Esophagus (tissue), 2 donors: ENCODE measurements at regions not wholly inside any gene's neighbourhood (a gene's known extent, or its start where the extent isn't known, plus 50 kb on each side); places are given as distances from the start of the nearest gene placed in this dataset.

Experiments
- H3K27ac ChIP-seq, 2 donors: one replicate each; pipeline ENCODE4 v1.5.1; 2013; ENCODE audit warnings: low read depth in 2 of 2, mild to moderate bottlenecking in 2 of 2, inconsistent platforms in 1 of 2, low read length in 1 of 2, moderate library complexity in 1 of 2
- H3K27me3 ChIP-seq, 2 donors: one replicate each; pipeline ENCODE4 v1.6.1; 2013; ENCODE audit warnings: low read length in 2 of 2, control low read depth in 1 of 2, mild to moderate bottlenecking in 1 of 2; ENCODE audit not compliant: insufficient read depth in 2 of 2, control insufficient read depth in 1 of 2
- H3K36me3 ChIP-seq, 2 donors: one replicate each; pipeline ENCODE4 v1.6.1; 2013; ENCODE audit warnings: low read length in 1 of 2; ENCODE audit not compliant: control insufficient read depth in 2 of 2, insufficient read depth in 2 of 2
- H3K4me1 ChIP-seq, 2 donors: one replicate each; pipeline ENCODE4 v1.6.1; 2013; ENCODE audit warnings: low read length in 1 of 2; ENCODE audit not compliant: control insufficient read depth in 2 of 2, insufficient read depth in 2 of 2
- H3K4me3 ChIP-seq, 2 donors: one replicate each; pipeline ENCODE4 v1.5.1; 2013; ENCODE audit warnings: low read length in 2 of 2, mild to moderate bottlenecking in 2 of 2, low read depth in 1 of 2, moderate library complexity in 1 of 2
- H3K9me3 ChIP-seq, 2 donors: one replicate each; pipeline ENCODE4 v1.6.1; 2013; ENCODE audit warnings: mild to moderate bottlenecking in 2 of 2, low read depth in 1 of 2, low read length in 1 of 2, moderate library complexity in 1 of 2; ENCODE audit not compliant: control insufficient read depth in 2 of 2, insufficient read depth in 1 of 2
- WGBS, 2 donors: extraction: QIAGEN DNeasy Blood & Tissue Kit; methylation state at CpG; one replicate each; pipeline ENCODE4 v1.1.7; 2013; 5-methylcytosine and 5-hydroxymethylcytosine counted together
- donor health status: healthy with polysubstance abuse.
- donor health status: Bipolar disorder and iron deficiency.

DNA sequence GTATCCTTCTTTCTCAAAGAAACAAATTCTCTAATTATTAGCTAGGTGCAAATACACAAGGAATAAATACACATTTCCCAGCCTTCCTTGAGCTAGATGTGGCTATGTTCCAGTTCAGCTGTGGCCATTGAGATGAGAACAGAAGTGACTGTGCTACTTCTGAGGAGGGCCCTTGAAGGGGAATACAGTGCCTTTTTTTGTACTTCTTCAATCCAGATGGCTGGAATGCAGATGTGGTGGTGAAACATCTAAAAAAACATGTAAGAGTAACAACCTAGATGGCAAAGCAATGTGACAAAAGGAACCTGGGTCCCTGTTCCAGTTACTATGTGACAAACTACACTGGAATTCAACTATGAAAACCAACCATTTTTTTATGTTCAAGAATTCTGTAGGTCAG is 115.4 kb upstream of the DST start:
- Histone ChIP-seq H3K27me3 (no peaks in the 10 kb centered on the region), H3K27ac (no peak overlapping the region), H3K4me1 (no peaks in the 10 kb centered on the region), H3K9me3 (no peaks in the 10 kb centered on the region), H3K36me3 (no peaks in the 10 kb centered on the region), H3K4me3 (no peak overlapping the region)

DNA sequence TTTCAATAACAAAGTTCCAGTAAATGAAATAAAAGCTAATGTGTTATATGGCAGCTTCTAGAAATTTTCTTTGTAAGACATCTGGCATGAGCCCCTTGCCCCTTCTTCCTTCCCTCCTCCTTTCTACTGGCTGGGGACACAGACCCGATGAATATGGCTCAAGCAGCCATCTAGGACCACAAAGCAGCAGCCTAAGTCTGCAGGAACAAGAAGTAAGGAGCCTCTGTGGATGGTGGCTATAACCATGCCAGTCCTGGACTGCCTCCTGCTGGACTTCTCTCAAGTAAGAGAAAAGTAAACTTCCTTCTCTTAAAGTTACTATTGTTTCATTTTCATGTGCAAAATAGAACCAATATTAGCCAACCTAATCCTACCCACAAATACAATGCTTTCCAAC is 114.9 kb upstream of the DST start:
- WGBS, 2 donors: 29 to 52% methylated on average over 1 of the region's 1 CpG
- Histone ChIP-seq H3K9me3 (no peaks in the 10 kb centered on the region), H3K4me3 (no peak overlapping the region), H3K36me3 (no peaks in the 10 kb centered on the region), H3K27ac (no peak overlapping the region), H3K27me3 (no peaks in the 10 kb centered on the region), H3K4me1 (no peaks in the 10 kb centered on the region)

DNA sequence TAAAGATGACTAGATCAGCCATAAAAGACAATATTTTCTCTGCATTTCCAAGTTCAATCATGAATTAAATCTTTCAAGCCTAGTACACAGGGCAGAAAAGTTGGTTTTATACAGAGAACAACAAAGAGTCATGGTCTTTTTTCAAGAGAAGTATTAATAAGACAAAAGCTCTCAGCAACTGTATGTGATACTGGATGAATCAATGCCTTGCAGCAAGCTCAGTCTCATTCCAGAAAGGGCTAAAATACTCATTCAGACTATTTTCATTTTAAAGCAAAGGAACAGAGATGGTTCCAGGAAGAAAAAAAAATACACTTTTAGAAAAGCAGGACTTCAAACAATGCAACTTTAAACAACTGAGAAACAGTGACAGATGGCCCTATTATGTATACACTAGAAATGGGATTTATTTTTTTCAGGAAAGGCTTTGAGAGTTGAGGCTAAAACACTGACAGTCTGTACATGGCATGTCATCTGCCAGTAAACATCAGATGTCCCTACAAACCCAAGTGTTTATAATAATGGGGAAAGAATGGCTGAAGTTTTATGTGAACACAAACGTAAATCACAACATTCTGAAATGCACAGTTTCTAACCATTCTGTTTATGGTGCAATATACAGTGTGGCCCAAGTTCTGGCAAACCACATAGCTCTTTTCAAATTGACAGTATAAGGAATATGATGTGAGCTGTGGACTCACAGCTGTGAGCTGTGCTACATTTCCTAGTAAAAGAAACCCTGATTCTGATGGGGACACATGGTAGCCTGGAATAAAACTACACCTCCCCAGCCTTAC is 114.3 kb upstream of the DST start:
- WGBS, 2 donors: 52 to 71% methylated on average over 1 of the region's 1 CpG
- H3K36me3 ChIP-seq: no peaks in the 10 kb centered on the region
- no peak overlapping the region for H3K27ac ChIP-seq
- no peaks in the 10 kb centered on the region for H3K27me3 ChIP-seq
- no peak overlapping the region for H3K4me3 ChIP-seq
- H3K4me1 ChIP-seq: no peaks in the 10 kb centered on the region
- H3K9me3 ChIP-seq: no peaks in the 10 kb centered on the region

DNA sequence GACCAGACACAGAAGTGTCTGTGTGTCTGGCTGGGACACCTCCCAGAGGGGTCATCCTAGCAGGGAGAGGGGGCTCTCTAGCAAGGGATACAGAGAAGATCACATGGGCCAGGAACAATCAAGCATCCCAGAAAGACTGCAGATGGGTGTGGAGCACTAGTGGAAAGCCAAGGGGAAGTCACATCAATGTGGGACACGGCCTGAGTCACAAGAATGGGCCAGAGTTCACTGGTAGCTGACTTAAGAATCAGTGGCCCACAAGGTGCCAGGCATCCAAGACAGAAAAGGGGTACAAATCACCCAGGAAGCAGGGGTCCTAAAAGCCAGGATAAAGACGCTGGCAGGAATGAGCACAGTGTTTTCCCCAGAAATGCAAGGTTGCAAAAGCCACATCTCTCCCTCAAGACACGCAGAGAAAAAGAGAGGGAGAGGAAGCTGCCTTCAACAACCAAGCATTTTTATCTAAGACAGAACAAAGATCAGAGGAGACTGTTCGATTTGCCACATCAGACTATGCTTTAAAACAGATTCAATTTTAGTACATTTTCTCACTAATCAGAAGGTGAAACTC is 113.6 kb upstream of the DST start:
- Histone ChIP-seq H3K4me3 (no peak overlapping the region), H3K27me3 (no peaks in the 10 kb centered on the region), H3K36me3 (no peaks in the 10 kb centered on the region), H3K4me1 (no peaks in the 10 kb centered on the region), H3K27ac (no peak overlapping the region), H3K9me3 (no peaks in the 10 kb centered on the region)
- WGBS, 2 donors: 57 to 60% methylated on average over 4 of the region's 4 CpGs

DNA sequence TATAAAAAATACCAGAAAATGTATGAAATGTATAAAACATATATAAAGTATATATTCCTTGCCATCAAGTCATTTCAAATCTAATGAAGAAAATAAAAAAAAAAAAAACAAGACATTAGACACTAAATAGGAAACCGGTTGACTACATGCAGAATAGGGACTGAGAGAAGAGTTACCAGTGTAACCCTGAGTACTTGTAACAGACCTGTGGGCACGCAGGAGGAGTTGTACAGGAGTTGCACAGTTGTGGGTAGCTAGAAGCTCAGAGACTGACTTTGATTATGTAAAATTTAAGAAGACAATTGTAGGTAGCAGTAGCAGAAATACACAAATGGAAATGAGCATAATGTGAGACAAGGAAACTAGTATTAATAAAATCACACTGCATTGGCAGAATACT is 112.4 kb upstream of the DST start:
- H3K4me1 ChIP-seq: no peaks in the 10 kb centered on the region
- WGBS, 2 donors: 88 to 91% methylated on average over 2 of the region's 2 CpGs

DNA sequence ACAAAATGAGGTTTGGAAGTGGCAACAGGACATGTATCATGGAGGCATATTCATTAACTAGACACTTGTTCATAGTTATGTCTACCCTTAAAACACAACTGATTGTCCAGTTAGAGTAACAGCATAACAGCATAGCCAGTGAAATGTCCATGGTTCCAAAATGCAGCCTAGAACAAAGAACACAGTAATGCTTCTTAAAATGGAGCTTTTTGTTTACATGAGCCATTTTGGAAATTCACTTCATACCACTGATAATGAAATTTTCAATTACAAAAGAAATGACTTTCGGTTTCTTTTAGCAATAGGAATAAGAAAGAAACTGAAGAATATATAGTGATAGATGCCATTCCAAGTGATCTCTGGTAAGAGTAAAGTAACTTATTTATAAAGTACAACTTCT is 111.1 kb upstream of the DST start:
- Histone ChIP-seq H3K36me3 (no peaks in the 10 kb centered on the region), H3K27me3 (no peaks in the 10 kb centered on the region), H3K4me3 (no peak overlapping the region), H3K4me1 (peaks cover 0 to 2% of the 10 kb centered on the region in 2 donors), H3K27ac (no peak overlapping the region), H3K9me3 (no peaks in the 10 kb centered on the region)
- 81 to 96% methylated on average over 1 of the region's 1 CpG for WGBS, 2 donors

More for the DNA sequence above, 112.4 kb upstream of the DST start:
- no peaks in the 10 kb centered on the region for H3K27me3 ChIP-seq
- H3K27ac ChIP-seq: no peak overlapping the region
- H3K4me3 ChIP-seq: no peak overlapping the region
- H3K36me3 ChIP-seq: no peaks in the 10 kb centered on the region
- no peaks in the 10 kb centered on the region for H3K9me3 ChIP-seq

DNA sequence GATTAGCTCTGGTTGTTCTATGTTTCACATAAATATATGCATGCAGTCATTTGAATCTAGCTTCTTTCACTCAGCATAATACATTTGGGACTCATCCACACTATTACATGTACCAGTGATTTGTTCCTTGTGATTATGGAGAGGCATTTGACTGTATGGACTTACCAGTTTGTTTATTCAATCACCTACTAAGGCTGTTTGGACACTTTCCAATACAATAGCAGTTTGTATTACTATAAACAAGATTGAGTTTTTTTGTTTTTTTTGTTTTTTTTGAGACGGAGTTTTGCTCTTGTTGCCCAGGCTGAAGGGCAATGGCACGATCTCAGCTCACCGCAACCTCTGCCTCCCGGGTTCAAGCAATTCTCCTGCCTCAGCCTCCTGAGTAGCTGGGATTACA is 109.8 kb upstream of the DST start:
- no peaks in the 10 kb centered on the region for H3K36me3 ChIP-seq
- 91 to 92% methylated on average over 4 of the region's 4 CpGs for WGBS, 2 donors
- H3K4me3 ChIP-seq: no peak overlapping the region
- no peak overlapping the region for H3K27ac ChIP-seq
- H3K4me1 ChIP-seq: peaks cover 0 to 2% of the 10 kb centered on the region in 2 donors
- H3K9me3 ChIP-seq: no peaks in the 10 kb centered on the region
- no peaks in the 10 kb centered on the region for H3K27me3 ChIP-seq

DNA sequence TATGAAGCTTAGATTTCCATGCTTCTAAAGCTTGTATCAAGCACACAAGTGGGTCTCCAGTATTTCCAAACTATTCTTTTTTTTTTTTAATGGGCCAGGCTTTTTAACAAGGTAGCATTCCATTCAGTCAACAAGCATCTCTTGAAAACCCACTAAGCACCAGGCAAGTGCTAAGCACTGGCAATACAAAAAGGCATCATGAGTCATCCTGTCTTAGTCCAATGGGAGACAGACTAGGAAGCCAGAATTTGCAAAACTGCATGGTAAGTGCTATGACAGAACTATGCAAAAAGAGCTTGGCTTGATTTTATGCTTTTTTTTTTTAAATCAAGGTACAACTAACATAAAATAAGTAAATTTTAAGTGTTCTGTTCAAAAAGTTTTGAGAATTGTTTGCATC is 109.3 kb upstream of the DST start:
- H3K27ac ChIP-seq: no peak overlapping the region
- H3K4me1 ChIP-seq: peaks cover 0 to 2% of the 10 kb centered on the region in 2 donors
- H3K9me3 ChIP-seq: no peaks in the 10 kb centered on the region
- H3K36me3 ChIP-seq: no peaks in the 10 kb centered on the region
- no peak overlapping the region for H3K4me3 ChIP-seq
- no peaks in the 10 kb centered on the region for H3K27me3 ChIP-seq

DNA sequence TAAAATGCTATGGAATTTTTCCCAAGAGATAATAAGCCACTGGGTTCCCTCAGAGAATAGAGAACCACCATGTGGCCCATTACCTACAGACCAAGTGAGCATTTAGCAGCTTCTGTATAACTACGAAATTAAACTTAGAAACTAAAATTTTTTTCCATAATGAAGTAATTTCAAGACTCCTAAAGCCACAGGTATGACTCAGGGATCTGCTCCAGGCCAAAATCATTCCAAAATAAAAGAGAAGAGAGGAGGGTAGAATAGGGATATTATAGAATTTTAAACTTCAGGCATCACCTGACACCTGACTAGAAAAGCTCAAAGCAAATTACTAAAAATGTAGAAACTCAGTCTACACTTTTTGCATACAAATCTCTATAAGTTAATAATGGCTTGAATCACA is 108.9 kb upstream of the DST start:
- H3K27ac ChIP-seq: no peak overlapping the region
- no peaks in the 10 kb centered on the region for H3K36me3 ChIP-seq
- no peaks in the 10 kb centered on the region for H3K9me3 ChIP-seq
- H3K4me3 ChIP-seq: no peak overlapping the region
- no peaks in the 10 kb centered on the region for H3K27me3 ChIP-seq
- peaks cover 0 to 2% of the 10 kb centered on the region in 2 donors for H3K4me1 ChIP-seq
- 71 to 83% methylated on average over 1 of the region's 1 CpG for WGBS, 2 donors

DNA sequence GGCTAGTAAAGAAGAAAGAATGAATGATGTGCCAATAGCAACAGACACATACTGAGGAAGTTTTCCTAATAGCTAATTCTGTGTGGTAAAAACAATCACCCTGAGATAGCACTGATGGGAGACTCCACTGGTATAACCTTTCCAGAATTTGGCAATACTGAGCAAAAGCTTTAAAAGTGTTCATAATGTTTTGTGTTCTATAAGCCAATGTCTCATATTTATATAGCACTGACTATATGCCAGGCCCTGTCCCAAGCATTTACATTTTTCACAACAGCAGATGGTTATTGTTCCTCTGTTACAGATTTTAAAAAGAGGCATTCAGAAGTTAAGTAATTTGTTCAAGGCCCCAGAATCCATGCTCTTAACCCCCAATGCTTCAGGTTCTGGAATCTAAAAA is 108.0 kb upstream of the DST start:
- Histone ChIP-seq H3K27me3 (no peaks in the 10 kb centered on the region), H3K27ac (no peak overlapping the region), H3K4me1 (peaks cover 0 to 2% of the 10 kb centered on the region in 2 donors)

More for the DNA sequence above, 108.0 kb upstream of the DST start:
- H3K4me3 ChIP-seq: no peak overlapping the region
- no peaks in the 10 kb centered on the region for H3K36me3 ChIP-seq
- no peaks in the 10 kb centered on the region for H3K9me3 ChIP-seq
